NCI-H82 (cell line): ENCODE measurements at regions not wholly inside any gene's neighbourhood (a gene's known extent, or its start where the extent isn't known, plus 50 kb on each side); places are given as distances from the start of the nearest gene placed in this dataset.

Experiments used
- DNase-seq: peaks from one replicate; lab custom pipeline; 2025; lab: John Stamatoyannopoulos, UW

DNA sequence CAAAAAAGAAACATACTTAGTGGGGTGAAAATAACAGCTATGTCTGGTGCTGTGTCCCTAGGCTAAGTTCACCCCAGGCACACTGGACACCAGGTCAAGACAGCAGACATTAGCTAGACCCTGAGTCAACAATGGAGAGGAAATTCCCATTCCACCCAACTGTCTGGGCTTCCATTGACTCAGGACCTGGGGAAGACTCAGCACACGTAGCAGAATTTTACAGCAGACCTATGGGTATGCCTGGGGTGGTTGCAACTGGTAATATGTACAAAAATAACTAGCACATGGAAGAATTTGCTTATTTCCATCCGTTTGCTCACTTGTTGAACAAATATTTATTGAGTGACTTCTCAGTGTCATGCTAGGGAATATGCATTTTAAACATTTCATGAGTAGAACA lies 117.0 kb downstream of the GAS1 start:
- DNase-seq: no peak

DNA sequence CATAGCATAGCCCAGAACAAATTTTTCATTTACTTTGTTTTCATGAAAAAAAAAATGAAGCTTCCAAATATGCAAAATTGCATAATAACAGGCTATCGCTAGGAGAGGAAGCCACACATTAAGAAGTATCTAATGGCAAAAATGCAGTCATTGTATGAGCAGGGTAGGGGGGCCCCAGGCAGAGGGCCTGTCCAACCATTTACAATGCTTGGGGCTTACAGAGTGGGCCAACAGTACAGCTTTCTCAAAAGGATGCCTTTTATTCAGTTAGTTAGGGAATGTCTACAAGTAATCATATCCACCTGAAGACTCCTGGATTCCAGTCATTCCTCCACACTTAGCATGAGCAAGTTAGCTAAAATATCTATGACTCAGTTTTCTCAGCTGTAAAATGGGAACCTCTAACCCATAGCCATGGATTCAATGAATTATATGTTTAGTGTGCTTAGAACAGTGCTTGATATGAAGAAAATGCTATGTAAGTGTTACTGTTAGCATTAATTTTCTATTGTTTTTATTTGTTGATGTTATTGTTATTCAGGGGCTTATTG lies 117.7 kb downstream of the GAS1 start:
- no peak for DNase-seq

DNA sequence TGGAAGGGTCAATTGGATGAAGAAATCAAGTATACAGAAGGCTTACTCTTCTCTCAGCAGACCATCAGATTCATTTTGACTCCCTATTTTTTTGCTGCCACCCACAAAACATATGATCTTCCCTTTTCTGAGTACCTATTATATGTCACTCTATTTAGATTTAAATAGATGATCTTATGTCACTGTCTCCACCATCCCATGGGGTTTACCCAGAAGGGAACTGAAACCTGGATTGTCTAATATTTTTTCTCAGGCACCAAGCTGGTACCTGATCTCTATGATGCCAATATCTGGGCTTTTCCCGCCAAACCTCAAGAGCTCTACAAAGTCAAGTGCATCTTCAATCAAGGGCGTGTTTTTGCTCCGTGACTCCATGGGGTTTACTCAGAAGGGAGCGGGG lies 118.7 kb downstream of the GAS1 start:
- DNase-seq: no peak

DNA sequence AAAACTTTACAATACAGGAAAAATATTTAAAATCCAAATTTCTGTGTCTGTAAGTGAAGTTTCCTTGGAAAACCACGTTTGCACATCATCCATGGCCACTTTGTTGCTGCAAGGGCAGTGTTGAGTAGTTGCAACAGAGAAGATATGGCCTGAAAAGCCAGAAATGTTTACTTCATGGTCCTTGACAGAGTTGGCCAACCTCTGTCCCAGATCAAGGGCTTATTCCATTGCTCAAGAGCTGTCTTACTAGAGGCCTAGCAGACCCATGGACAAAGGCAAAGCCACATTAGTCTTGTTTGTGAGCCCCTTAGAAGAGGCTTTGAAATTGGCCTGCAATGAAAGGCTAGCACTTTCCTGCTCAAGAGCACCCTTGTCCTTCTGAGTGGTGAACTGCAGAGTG lies 119.4 kb downstream of the GAS1 start:
- no peak for DNase-seq

DNA sequence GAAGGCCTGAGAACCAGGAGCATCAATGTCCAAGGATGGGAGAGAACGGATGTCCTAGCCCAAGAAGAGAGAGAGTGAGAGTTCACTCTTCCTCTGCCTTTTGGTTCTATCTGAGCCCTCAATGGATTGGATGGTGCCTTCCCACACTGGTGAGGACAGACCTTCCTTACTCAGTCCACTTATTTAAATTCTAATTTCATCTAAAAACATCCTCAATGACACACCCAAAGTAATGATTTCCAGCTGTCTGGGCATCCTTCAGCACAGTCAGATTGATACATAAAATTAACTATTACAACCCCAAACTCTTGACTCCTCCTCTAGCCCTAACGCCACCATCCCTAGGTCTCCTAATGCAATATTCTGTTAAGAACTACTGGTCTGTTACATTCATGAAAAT lies 122.0 kb downstream of the GAS1 start:
- no peak for DNase-seq

DNA sequence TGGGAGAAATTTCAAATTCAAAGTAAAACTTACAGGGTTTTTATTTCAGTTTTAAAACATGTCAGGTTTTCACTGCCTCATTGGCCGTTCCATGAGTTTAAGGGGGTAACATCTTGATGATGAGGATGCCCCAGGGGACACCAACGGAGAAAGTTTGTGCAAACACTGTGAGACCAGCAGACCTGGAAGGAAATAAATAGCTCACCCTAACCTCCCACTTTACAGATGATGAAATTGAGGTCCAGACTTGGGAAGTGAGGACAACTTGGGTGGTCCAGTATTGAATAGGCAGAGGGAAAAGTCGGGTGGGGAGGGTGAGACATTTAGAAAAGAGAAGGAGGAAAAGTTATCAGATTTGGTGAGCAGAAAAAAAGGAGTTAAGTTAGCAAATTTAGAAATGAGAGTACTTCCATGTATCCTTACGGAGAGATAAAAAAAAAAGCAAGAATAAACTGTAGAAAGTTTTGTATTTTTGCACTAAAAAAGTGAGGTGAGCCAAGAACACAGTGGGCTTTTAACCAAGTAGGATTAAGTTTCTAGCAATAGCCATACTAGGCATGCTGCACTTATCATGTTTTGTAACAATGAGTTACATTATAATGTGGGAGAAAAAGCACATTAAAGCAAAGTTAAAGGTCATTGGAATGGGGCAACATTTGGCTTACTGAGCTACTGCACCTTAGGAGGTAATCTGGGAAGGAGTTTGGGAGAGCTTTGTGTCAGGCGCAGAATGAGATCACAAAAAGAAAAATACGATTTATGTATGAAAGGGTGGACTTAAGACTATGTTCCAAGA lies 125.1 kb downstream of the GAS1 start:
- no peak for DNase-seq

DNA sequence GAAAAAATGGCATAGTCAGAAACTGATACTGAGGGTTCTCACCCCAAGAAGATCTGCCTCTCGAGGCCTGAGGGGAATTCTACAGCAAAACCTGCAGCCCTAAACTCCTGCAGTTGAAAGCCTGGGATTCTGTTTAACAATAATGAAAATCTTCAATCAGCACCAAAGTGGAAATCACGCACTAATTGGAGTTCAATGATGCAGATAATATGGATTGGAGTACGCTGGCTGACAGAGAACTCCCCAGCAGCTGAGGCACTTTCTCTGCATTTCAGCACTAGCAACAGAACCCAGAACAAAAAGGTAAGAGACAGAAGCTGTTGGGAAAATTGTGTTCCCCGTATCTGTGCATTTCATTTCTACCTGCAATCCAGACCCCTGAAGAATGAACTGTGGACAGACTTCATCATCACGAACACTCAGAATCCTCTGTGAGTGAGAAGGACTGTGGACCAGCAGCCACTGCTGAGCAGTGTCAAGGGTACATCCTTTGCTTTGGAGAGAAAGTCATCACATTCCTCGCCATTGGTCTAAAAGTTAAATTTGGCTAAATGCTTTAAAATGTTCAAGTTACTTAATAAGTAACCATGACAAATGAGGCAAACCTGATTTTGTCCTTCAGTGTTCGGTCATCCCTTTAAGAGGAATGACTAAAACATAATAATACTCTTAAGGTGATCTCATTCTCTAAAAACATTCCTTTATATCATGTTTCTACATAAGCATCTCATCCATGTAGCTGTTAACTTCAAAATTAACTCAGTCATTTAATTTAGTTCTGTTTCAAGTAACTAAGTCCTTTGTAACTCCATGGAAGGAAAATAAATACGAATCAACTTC lies 126.1 kb downstream of the GAS1 start:
- DNase-seq: no peak

DNA sequence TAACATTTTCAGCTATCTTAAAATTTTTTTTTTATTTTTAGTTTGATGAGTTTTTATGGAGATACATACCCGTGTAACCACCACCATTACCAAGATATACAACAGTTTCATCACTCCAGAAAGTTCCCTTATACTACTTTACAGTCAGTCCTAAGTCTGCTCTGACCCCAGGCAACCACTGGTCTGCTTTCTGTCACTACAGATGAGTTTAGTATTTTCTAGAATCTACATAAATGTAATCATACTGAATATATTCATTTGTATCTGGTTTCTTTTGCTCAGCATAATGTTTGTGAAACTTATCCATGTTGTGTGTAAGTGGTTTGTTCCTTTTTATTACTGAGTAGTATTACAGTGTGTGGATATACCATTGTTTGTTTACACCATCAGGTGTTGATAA lies 127.8 kb downstream of the GAS1 start:
- no peak for DNase-seq

DNA sequence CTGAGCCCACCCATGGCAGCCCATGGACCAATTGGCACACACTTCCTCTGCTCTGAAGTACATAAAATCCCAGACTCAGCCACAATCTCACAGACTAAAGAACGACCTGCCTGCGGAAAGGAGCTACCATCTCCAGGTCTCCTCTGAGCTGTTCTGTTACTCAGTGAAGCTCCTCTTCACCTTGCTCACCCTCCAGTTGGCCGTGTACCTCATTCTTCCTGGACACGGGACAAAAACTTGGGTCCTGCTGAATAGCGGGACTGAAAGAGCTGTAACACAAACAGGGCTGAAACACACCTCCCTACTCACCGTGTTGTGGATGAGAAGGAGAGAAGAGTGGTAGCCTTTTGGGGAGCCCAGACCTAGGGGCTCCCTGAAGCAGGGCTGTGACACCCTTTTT lies 128.7 kb downstream of the GAS1 start:
- DNase-seq: no peak

DNA sequence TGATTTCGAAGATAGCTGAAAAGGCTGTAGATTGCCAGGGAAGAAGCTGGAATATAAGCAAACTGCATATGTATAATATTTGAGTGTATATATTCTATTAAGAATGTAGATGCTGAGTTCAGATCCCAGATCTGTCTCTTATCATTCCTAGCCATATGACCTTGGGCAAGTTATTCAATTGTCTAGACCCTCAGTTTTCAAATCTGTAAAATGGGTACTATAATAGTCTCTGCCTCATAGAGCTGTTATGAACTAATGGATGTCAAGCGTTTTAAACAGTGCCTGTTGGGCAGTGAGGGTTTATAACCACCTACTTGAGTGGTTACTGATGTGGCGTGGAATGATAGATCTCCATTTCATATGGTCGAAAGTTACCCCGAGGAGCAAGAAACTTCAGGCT lies 130.4 kb downstream of the GAS1 start:
- no peak for DNase-seq

DNA sequence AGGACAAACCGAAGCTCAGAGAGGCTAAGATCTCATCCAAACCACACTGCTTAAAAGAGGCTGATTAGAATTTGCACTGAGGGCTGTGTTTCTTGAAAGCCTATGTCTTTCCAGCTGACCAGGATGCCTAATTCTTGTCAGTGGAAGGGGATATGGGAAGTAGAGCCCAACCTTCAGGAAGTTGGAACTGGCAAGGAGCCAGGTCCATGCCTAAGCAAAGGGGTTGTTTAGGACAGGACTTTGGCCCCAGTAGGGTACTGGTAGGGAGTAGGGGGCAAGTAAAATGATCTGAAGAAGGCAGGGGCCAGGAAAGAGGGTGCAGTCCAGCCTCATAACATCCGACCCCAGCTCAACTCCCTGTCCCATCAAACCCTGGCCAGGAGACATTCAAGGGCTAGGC lies 130.9 kb downstream of the GAS1 start:
- DNase-seq: no peak

DNA sequence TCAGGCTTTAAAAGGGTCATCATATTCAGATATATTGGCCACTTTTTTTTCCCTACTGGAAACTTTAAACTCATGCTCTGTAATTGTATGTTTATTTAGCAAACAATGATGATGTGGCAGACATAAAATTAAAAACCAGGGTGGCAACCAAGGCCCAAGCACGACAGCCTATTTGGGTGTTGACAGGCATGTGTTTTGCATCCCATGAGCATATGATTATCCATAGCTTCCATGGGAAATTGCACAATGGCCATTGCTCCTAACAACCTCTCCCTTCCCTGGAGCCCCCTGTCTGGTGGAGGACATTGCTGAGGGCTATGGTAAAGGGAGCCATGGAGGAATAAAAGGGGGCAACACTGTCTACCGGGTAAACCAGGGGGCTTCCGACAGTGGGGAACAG lies 134.7 kb downstream of the GAS1 start:
- DNase-seq: no peak

DNA sequence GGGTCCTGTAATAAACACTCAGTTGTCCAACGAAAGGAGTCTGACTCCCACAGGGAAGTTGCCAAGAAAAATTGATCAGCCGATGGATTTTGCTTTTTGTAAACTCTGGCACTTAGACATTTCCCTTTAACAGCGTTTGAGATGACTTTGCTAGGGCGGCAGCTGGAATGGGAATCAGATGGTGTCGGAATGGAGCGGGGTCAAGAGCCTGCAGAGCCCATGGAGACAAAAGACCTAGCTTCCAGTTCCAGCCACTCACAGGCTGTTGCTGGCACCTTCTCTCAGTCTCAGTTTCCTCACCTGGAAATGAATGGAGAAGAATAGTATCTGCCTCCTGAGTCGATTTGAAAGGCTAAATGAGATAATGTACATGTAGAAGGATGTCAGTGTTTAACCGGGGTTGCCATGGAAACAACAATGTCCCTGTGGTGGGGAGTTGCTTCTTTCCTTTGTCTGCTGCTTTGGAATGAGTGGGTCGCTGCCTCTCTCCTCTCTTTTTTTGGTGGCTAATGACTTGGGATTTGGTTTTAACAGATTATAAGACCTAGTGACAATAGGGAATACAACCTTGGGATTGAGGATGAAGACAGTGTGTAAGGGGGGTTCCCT lies 137.4 kb downstream of the GAS1 start:
- DNase-seq: no peak

DNA sequence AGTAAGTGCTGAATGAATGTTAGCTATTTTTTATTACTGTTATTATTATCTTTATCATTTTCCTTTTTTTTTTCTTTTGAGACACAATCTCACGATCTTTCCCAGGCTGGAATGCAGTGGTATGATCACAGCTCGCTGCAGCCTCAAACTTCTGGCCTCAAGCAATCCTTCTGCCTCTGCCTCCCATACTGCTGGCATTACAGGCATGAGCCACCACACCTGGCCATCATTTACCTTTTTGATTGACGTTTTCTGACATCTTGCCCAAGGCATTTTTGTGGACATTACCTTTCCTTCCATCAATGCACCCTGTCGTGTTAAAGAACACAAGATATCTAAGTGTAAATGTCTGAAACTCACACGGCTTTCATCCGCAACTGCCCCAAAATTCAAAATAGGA lies 138.2 kb downstream of the GAS1 start:
- DNase-seq: no peak

DNA sequence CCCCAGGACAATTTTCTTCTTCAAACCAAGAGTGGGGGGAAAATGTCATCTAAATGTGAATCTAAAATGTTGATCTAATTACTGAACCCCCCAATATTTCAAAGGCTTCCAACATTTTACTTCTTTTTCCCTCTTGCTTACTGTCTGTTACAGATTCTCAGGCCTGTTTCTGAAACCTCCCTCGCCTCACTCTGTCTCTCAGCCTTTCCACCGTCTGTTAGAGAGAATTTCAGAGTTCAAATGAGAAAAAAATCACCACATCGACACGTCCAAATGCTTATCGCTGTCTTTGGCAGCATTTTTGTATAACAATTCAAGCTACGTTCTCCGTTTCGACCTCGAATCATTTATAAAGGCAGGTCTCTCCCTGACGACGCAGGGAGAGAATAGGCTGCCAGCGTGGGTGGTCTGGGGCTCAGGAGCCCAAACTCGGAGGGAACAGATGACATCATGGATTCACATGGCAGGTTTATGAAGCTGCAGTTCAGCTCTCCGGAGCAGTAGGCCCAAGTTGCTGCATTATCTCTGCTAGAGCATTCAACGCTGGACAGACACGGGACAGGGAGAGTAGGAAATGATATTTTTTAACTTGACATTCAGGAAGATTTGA lies 139.8 kb downstream of the GAS1 start:
- no peak for DNase-seq

DNA sequence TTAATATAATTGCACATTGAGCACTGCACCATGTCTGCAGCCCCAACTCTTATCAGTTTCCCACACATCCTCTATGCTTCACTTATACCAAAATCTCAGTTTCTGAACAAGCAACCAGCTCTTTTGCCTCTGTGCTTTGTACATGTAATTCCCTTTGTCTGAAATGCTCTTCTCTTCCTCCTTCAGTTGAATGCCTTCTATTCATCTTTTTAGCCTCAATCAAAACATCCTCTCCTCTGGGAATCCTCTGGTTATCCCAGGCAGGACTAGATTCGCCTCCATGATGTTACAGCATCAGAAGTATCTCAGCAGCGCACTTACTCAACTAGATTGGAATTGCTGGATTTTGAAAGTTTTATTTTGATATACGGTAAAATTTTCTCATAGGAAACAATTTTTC lies 143.3 kb downstream of the GAS1 start:
- DNase-seq: no peak

DNA sequence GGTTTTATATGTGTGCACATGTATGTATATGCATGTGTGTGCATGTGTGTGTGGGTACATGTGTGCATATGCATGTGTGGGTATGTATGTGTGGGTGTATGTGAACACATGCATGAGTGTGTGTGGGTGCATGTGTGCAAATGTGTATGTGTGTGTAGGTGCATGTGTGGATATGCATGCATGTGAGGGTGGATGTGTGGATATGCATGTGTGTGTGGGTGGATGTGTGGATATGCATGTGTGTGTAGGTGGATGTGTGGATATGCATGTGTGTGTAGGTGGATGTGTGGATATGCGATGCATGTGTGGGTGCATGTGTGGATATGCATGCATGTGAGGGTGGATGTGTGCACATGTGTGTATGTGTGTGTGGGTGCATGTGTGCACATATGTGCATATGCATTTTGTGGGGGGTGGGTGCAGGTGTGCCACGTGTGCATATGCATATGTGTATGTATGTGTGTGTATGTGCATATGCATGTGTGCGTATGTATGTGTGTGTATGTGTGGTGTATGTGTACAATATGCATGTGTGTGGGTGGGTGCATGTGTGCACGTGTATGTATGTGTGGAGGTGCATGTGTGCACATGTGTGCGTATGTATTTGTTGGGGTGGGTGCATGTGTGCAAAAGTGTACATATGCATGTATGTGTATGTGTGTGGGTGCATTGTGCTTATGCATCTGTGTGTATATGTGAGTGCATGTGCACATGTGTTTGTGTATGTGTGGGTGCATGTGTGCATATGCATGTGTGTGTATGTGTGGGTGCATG lies 144.2 kb downstream of the GAS1 start:
- no peak for DNase-seq

DNA sequence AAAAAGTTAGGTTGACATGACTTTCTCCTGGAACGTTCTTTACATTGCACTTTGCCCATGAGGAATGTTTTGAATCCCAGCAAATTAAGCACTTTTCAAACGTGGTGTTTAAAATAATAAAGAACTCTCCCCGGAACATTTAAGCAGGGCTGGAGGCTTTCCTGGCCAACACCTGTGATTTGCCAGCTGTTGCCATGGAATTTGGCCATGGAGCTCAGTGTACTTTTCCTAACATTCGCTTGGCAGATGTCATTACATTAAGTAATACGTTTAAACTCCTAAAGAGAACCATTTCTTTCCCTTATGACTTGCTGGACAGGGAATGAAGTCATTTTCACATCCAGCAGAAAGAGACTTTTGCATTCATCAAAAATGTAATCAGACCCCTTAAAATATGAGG lies 146.1 kb downstream of the GAS1 start:
- no peak for DNase-seq

DNA sequence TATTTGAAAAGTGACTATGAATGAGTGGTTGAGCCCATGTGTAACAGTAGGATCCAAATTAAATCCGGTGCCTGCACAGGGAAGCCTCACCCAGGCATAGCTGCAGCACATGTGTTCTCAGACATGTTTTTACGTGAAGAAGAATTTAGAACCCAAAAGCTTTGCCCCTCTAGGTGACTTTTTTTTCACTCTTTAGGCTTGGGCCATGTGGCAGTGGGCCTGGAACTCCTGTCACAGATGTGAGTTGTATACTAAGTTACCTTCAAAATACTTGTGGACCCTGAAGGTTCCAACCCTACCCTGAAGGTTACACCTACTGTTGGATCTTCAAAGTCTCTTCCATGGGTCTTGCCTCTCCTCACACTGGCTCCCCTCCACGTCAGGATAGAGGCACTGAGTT lies 146.6 kb downstream of the GAS1 start:
- no peak for DNase-seq

DNA sequence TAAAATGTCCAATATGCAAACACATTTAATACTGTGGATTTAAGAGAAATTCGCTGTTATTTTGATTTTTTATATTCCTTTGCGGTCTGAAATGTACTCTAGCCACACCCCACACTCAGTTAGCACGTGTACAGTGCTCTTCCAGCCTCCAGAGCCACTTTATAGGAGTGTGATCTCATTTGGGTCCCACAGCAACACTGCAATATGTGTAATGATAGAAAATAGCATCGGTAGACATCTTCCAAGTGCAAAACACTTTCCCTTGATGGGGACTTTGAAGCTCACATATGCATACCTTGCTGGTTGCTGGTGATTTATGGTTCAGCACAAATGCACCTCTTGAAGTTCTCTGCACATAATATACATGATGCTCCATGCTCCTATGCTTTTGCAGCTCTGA lies 148.3 kb downstream of the GAS1 start:
- no peak for DNase-seq

DNA sequence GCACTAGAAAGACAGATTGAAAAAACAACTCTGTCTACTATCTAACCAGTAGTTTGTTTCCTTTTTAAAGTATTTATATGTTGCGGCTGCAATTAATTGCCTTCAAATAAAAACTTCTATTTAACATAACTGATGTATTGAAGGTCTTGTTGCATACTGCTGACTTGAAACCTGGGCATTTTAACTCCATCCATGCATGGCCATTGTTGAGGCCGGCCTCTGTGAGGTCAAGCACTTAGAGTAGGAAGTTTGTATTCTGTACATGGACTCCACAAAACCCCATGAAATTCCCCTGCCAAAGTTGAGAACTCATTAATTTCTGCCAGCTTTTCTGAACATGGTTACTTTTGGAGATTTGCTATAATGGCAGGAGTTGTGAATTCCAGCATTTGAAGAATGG lies 150.6 kb downstream of the GAS1 start:
- DNase-seq: no peak
